ENCODE measurements at regions not wholly inside any gene's neighbourhood (a gene's known extent, or its start where the extent isn't known, plus 50 kb on each side); places are given as distances from the start of the nearest gene placed in this dataset.

DNA sequence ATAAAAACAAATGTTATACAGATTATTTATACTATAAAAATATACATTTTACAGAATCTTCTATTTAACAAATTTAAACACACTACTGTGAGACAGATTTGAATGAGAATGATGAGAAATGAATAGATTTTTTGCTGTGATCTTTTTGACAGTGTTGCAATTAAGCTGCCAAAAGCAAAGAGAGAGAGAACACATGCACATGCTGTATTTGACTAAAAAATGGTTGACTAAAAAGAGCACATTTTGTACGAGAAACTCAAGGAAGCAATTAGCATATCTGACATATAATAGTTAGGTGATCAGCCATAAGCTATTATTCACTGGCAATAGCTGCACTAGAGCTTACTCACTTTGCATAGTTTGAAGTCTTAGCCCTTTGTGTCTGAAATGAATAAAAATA is 115.8 kb downstream of the SYT10 start:
- Histone ChIP-seq H3K27ac (ENCODE audit: low read depth, low read length, poor library complexity, severe bottlenecking) (no peak overlapping the region), H3K36me3 (ENCODE audit: insufficient read depth, low read length, poor library complexity, severe bottlenecking) (no peaks in the 10 kb centered on the region)
- CTCF ChIA-PET, result no interaction called here

DNA sequence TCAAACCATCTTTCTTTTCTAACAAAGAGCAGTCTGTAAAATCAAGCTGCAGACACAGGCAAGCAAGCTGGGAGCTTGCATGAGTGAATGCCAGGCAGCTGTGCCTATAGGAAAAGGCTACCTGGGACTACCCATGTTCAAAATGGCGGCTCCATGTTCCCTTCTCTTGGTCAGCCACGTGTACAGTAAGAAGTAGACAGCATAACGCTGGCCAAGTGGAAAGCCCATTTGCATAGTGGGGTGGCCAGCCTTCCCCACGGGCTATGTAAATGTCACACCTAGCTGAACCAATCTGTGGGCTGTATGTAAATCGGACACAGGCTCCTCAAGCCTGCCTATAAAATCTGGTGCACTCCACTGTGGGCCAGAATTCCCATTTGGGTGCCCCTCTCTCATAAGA is 117.1 kb downstream of the SYT10 start:
- no peaks in the 10 kb centered on the region for H3K36me3 ChIP-seq (ENCODE audit: insufficient read depth, low read length, poor library complexity, severe bottlenecking)
- no peak overlapping the region for H3K27ac ChIP-seq (ENCODE audit: low read depth, low read length, poor library complexity, severe bottlenecking)
- H3K27me3 ChIP-seq (replicated peaks; ENCODE audit: insufficient read depth, low read depth, low read length, poor library complexity), result no peaks in the 10 kb centered on the region
- CTCF ChIA-PET, result no interaction called here
- POLR2A ChIA-PET (ENCODE audit: low non-redundant PET), result no interaction called here
- no peak overlapping the region for H3K4me3 ChIP-seq (ENCODE audit: low read depth, low read length, poor library complexity, severe bottlenecking)
- no peaks in the 10 kb centered on the region for H3K9me3 ChIP-seq (ENCODE audit: low read depth, low read length, poor library complexity, severe bottlenecking)
- TF ChIP-seq, protein P1, sequence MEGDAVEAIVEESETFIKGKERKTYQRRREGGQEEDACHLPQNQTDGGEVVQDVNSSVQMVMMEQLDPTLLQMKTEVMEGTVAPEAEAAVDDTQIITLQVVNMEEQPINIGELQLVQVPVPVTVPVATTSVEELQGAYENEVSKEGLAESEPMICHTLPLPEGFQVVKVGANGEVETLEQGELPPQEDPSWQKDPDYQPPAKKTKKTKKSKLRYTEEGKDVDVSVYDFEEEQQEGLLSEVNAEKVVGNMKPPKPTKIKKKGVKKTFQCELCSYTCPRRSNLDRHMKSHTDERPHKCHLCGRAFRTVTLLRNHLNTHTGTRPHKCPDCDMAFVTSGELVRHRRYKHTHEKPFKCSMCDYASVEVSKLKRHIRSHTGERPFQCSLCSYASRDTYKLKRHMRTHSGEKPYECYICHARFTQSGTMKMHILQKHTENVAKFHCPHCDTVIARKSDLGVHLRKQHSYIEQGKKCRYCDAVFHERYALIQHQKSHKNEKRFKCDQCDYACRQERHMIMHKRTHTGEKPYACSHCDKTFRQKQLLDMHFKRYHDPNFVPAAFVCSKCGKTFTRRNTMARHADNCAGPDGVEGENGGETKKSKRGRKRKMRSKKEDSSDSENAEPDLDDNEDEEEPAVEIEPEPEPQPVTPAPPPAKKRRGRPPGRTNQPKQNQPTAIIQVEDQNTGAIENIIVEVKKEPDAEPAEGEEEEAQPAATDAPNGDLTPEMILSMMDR (conservative IDR thresholded peaks at IDR 0.05; ENCODE audit: low read depth, low read length), result no peak
- TF ChIP-seq EZH2 (IDR thresholded peaks at IDR 0.05; ENCODE audit: borderline replicate concordance, low read depth, low read length, poor library complexity, severe bottlenecking), result no peak
- no peak for DNase-seq (ENCODE audit: low spot score)
- no peaks in the 10 kb centered on the region for H3K4me1 ChIP-seq (ENCODE audit: insufficient read depth, low read length, poor library complexity, severe bottlenecking)
- no TSS peak for BruUV-seq (replicated peaks)
- intact Hi-C loops (cut with micrococcal nuclease; ENCODE audit: unreplicated experiment), result no loop called here

More for the DNA sequence above, 115.8 kb downstream of the SYT10 start:
- DNase-seq (ENCODE audit: low spot score), result no peak
- no peak overlapping the region for H3K4me3 ChIP-seq (ENCODE audit: low read depth, low read length, poor library complexity, severe bottlenecking)
- no peaks in the 10 kb centered on the region for H3K9me3 ChIP-seq (ENCODE audit: low read depth, low read length, poor library complexity, severe bottlenecking)
- TF ChIP-seq EZH2 (IDR thresholded peaks at IDR 0.05; ENCODE audit: borderline replicate concordance, low read depth, low read length, poor library complexity, severe bottlenecking), result no peak
- intact Hi-C loops (cut with micrococcal nuclease; ENCODE audit: unreplicated experiment), result no loop called here
- no TSS peak for BruUV-seq (replicated peaks)
- H3K4me1 ChIP-seq (ENCODE audit: insufficient read depth, low read length, poor library complexity, severe bottlenecking), result no peaks in the 10 kb centered on the region
- no peaks in the 10 kb centered on the region for H3K27me3 ChIP-seq (replicated peaks; ENCODE audit: insufficient read depth, low read depth, low read length, poor library complexity)
- POLR2A ChIA-PET (ENCODE audit: low non-redundant PET), result no interaction called here

DNA sequence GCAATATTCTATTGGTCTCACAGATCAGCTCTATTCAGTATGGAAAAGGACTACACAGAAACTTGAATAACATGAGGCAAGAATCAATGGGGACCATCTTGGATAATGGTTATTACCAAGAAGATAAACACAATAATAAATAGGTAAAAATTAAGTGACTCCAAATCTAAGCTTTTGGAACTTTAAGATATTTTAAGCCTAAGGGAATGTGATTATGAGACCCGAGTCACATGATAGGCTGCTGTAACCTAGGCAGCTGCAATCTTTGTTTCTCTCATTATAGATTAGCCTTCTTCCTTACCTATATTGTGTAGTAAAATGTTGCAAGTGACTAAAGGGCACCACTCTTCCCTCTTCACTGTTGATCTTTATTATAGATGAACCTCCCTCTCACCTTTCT is 121.9 kb downstream of the SYT10 start:
- Histone ChIP-seq H3K27ac (ENCODE audit: low read depth, low read length, poor library complexity, severe bottlenecking) (no peak overlapping the region), H3K4me3 (ENCODE audit: low read depth, low read length, poor library complexity, severe bottlenecking) (no peak overlapping the region), H3K27me3 (replicated peaks; ENCODE audit: insufficient read depth, low read depth, low read length, poor library complexity) (no peaks in the 10 kb centered on the region), H3K36me3 (ENCODE audit: insufficient read depth, low read length, poor library complexity, severe bottlenecking) (no peaks in the 10 kb centered on the region), H3K9me3 (ENCODE audit: low read depth, low read length, poor library complexity, severe bottlenecking) (no peaks in the 10 kb centered on the region), H3K4me1 (ENCODE audit: insufficient read depth, low read length, poor library complexity, severe bottlenecking) (no peaks in the 10 kb centered on the region)
- no peak for DNase-seq (ENCODE audit: low spot score)
- intact Hi-C loops (cut with micrococcal nuclease; ENCODE audit: unreplicated experiment), result no loop called here
- TF ChIP-seq, protein P1 (conservative IDR thresholded peaks at IDR 0.05; ENCODE audit: low read depth, low read length), result no peak
- no peak for TF ChIP-seq EZH2 (IDR thresholded peaks at IDR 0.05; ENCODE audit: borderline replicate concordance, low read depth, low read length, poor library complexity, severe bottlenecking)
- no TSS peak for BruUV-seq (replicated peaks)
- ChIA-PET POLR2A (ENCODE audit: low non-redundant PET) (no interaction called here), CTCF (no interaction called here)

DNA sequence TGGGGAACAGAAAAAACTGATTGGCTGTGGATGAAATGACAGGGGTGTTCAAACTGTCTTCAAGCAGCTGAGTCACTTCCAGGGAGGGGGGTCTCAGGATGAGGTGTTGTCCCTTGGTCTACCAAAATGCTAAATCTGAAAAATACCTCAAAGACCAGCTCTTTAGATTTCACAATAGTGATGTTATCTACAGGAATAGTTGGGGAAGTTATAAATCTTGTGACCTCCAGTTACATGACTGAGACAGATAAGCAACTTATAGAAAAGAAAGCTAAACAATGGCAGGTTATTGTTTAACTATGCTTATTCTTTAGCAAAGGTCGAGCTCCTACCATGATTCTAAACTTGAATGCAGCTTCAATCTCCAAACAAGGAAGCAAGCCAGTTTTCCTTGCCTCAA is 125.4 kb downstream of the SYT10 start:
- H3K9me3 ChIP-seq (ENCODE audit: low read depth, low read length, poor library complexity, severe bottlenecking), result no peaks in the 10 kb centered on the region
- intact Hi-C loops (cut with micrococcal nuclease; ENCODE audit: unreplicated experiment), result no loop called here
- H3K27me3 ChIP-seq (replicated peaks; ENCODE audit: insufficient read depth, low read depth, low read length, poor library complexity), result no peaks in the 10 kb centered on the region
- BruUV-seq (replicated peaks), result no TSS peak
- no peak for DNase-seq (ENCODE audit: low spot score)
- H3K36me3 ChIP-seq (ENCODE audit: insufficient read depth, low read length, poor library complexity, severe bottlenecking), result no peaks in the 10 kb centered on the region
- TF ChIP-seq, protein P1 (conservative IDR thresholded peaks at IDR 0.05; ENCODE audit: low read depth, low read length), result no peak
- TF ChIP-seq EZH2 (IDR thresholded peaks at IDR 0.05; ENCODE audit: borderline replicate concordance, low read depth, low read length, poor library complexity, severe bottlenecking), result no peak
- no peak overlapping the region for H3K27ac ChIP-seq (ENCODE audit: low read depth, low read length, poor library complexity, severe bottlenecking)
- H3K4me1 ChIP-seq (ENCODE audit: insufficient read depth, low read length, poor library complexity, severe bottlenecking), result no peaks in the 10 kb centered on the region
- CTCF ChIA-PET, result no interaction called here
- H3K4me3 ChIP-seq (ENCODE audit: low read depth, low read length, poor library complexity, severe bottlenecking), result no peak overlapping the region
- POLR2A ChIA-PET (ENCODE audit: low non-redundant PET), result no interaction called here

All from A673 (cell line).